Posterior vena cava (tissue), 2 donors: ENCODE measurements at regions not wholly inside any gene's neighbourhood (a gene's known extent, or its start where the extent isn't known, plus 50 kb on each side); places are given as distances from the start of the nearest gene placed in this dataset.
A peak's percentile ranks its signal among the peaks of the same experiment; 100 is the strongest.
"Not testable (repeated sequence)": the region's sequence is repeated elsewhere in the genome, so short reads cannot be mapped to it uniquely, and the experiment has no call there.

Experiments used
- DNase-seq: peaks from one replicate; pipeline ENCODE4 v3.0.0-alpha.2; 2020; ENCODE audit warnings: low spot score
- intact Hi-C, 2 donors: fragments of 100-400 bp; cut with DNase I; formaldehyde crosslinking; loops; one replicate each; pipeline versions ENCODE4 v1.14.1 to v1.14.2; 2022 to 2023
- donor health status: DM: yes; HTN: yes; CAD: no.
- donor health status: DM: yes; HTN: yes; CAD: no.

DNA sequence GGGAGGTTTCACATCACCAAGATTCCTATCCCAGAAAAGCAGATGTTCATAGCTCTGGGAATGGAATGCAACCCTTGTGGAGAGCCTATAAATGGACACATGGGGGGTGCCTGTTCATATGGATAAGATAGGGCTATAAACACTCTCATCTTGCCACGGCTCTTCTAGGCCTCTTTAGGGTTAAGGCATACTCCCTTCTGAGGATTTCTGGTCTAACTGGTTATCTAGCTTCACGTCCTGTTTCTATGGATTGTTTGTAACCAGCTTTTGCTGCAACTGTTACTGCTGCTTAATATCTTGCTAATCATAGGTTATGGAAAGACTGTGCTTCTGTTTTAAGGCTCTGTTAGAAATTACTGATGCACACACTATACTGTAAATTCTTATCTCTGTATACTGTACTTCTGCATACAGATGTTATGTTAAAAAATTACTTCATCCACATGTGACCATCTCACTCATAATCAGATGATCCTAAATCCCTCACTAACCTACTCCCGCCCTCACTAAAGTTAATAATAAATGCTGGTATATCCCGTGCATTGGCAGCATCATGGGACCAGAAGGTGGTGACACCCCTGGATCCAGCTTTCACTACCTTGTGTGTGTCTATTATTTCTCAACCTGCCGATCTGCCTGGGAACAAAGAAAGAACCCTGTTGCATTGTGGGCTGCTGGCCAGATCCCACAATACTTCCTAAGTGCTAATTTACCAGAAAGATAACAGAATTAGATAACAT lies 68.7 kb downstream of the PRKAB2 start:
- intact Hi-C loops, DNase-seq: not testable (repeated sequence)

DNA sequence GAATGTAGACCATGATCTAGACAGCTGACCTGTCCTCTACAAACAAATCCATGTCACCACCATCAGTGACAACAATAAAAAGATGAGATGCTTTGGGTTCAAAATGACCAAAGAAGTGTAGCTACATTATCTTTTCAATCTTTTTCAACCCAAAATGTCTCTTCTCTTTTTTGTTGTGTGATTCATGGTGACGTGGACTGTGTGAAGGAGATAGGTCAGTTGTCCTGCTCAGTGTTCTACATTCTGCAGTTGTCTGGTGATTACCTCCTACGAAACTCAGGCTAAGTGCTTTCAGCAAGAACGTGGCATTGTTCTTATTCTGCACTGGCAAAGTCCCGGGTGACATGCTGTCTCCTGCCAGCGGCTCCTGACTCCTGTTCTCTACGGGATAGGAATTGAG lies 73.1 kb downstream of the PRKAB2 start:
- no peak for DNase-seq
- intact Hi-C loops = no loop called here

DNA sequence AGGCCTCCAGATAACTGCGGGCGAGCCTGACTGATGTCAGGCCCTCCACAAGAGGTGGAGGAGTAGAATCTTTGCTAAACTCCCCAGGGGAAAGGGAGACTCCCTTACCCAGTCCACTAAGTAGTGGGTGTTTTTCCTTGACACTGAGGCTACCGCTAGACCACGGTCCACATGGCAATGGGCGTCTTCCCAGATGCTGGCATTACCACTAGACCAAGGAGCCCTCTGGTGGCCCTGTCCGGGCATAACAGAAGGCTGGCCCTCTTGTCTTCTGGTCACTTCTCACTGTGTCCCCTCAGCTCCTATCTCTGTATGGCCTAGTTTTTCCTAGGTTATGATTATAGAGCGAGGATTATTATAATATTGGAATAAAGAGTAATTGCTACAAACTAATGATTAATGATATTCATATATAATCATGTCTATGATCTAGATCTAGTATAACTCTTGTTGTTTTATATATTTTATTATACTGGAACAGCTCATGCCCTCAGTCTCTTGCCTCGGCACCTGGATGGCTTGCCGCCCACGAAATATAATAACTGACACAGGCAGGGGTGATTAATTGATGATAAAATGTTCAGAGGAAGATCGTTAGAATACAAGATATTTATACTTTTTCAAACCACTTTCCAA lies 73.8 kb downstream of the PRKAB2 start:
- intact Hi-C loops, DNase-seq: not testable (repeated sequence)

DNA sequence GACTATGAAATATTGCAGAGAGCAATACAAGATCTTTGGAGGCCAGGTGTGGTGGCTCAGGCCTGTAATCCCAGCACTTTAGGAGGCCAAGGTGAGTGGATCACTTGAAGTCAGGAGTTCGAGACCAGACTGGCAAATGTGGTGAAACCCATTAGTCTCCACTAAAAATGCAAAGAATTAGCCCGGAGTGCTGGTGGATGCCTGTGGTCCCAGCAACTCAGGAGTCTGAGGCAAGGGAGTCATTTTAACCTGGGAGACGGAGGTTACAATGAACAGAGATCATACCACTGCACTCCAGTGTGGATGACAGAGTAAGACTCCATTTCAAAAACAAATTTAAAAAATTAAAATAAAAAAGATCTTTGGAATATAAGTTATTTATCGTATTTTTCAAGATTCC lies 76.6 kb downstream of the PRKAB2 start:
- DNase-seq = no peak
- intact Hi-C loops = no loop called here

DNA sequence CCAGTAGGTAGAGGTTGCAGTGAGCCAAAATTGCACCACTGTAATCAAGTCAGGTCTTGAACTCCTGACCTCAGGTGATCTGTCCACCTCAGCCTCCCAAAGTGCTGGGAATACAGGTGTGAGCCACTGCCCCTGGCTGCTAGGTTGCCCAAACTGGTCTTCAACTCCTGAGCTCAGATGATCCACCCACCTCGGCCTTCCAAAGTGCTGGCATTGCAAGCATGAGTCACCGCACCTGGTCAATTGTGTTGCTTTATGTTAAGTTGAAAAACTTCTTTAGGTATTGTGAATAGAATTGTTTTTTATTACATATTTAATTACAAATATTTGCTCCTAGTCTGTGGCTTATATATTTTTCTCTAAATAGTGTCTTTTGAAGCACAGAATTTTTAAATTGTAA lies 80.5 kb downstream of the PRKAB2 start:
- intact Hi-C loops = no loop called here
- DNase-seq = no peak

DNA sequence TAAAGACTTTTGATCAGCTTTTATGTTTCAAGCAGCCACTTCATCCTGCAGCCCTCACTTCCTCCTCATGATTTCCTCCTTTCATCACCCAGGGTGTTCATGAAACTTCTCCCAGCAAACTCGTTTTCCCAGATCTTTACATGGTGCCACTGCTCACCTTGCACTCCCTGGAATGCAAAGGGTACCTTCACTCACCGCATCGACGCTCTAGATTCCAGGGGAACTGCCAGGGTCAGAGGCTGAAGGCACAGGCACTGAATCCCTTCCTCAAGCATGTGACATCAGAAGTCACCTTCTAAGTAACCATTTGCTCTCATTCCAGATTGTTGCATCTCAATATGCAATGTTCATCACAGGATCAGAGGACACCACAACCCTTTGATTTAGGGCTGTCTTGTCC lies 82.8 kb downstream of the PRKAB2 start:
- no peak for DNase-seq
- intact Hi-C loops = loop anchor here in 1 of 2 donors (5.0 kb wide), 1 partner anchor 153 kb away; the partner anchor contains the start of gene CHD1L

DNA sequence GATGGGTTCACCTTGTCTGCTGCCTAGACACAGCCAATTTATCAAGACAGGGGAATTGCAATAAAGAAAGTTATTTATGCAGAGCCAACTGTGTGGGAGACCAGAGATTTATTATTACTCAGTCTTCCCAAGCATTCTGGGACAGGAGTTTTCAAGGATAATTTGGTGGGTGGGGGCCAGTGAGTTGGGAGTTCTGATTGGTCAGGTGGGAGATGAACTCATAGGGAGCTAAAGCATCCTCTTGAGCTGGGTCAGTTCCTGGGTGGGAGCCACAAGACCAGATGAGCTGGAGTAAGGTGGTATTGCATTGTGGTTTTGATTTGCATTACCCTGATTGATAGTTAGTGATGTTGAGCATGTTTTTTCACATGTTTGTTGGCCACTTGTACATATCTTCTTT lies 86.1 kb downstream of the PRKAB2 start:
- intact Hi-C loops = loop anchor here in 1 of 2 donors (5.0 kb wide), 1 partner anchor 156 kb away; the partner anchor contains the start of gene CHD1L
- no peak for DNase-seq

DNA sequence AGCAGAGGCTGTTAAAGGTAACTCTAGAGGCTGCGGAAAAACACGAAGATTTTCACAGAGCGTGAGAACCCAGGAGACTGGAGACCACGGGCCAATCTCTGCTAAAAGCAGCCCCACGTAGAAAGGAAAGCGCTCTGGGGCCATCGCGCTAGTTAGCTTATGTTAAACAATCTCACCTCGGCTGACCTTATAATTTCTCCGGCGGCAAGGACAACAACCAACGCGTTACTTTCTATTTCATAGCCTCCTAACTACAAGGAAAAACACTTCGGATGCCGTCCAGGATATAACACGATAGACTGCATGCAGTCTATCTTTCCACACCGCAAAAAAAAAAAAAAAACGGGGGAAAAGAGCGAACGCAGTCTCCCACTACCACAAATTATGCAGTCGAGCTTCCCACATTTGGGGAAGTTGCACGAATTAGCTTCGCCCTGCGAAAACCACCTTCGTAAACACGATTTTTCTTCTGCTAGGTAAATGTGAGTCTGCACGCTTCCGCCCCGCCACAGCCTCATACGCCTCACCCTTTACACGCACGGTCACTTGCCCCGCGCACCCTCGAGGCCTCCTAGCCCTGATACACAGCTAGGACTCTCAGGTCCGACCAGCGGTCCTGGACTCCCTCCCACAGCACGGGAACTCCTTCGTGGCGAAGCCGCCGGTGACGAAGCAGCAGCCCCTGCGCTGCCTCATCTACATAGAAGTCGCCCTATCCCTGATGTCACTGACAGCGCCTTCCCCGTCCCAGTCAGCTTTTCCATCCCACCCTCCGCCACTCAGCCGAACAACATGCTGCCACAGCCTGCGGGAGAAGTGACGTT lies 87.8 kb downstream of the PRKAB2 start:
- intact Hi-C loops = loop anchor here in 1 of 2 donors (5.0 kb wide), 1 partner anchor 158 kb away; the partner anchor contains the start of gene CHD1L
- DNase-seq = peak; percentile 92

DNA sequence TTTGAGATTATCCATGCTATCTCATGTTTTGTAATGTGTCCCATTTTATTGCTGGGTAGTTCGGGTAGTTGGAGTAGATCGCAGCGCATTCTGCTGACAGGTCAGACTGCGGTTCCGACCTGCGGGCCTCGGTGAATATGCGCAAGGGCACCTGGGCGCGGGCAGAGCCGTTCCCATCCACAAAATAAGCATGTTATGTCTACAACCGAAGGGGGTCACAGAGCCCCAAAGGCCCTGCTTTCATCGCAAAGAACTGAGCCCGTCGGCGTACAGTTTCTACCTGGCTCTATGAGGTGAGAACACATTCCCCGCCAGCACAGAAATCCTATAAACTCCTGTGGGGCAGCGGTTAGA lies 88.4 kb downstream of the PRKAB2 start:
- no peak for DNase-seq
- intact Hi-C loops = no loop called here

DNA sequence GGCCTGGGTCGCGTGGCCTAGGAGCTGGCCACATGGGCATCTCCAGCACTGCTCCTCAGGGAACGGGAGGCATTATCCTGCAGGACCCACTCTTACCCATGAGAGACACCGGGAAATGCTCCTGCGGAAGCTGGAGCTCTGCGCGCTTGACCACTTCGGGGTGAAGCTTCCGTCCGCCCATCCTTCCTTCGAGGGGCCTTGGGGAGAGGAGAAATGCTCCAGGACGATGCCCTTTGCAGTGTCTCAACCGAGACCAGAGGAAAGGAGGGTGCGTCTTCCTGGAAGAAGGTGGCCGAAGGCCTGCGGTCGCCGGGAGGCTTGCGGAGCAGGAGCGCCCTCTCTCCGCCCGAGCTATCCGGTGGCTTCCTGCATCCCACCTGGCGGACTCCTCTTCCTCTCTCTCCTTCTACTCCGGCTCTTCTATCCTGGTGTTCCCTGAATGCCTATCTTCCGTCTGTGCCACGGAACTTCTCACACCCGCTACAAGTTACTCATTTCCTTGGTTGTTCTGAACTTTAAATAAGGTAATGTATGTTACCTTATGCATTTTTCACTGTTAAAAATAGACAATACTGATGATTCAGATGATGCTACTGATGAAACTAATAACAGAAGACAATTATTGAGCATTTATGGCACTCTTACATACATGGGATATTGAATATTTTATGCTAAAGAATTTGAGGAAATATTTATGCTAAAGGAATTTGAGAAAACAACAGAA lies 91.4 kb downstream of the PRKAB2 start:
- intact Hi-C loops = no loop called here
- DNase-seq = no peak

DNA sequence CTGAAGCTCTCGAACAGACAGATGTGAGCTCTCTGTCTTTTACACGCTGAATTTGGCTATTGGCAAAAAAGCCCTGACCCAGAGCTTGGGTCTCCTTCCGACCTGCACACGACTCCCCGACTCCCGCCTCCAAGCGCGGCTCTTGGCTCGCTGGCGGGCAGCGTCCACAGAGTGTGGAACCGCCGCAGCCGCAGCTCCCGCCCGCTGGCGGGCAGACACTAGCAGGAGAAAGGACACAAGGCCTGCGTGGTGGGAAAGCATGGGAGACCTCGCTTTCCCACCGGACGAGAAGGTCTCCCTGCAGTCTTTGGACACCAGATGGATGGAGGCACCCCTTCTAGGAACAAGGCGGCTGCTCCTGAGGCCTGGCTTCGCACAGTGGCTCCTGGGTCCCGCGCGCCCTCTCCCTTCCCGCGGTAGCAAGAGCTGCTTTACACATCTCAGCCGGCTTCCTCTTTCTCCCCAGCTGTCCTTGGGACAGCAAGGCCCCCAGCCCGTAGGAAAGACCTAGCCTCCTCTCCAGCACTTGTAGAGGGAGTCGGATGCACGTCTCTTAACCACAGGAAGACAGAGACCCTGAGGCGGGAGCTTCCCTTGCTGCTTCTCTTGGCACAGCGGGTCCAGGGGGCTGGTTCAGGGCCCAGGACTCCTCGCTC lies 92.1 kb downstream of the PRKAB2 start:
- intact Hi-C loops = no loop called here
- peak; percentile 77 for DNase-seq

DNA sequence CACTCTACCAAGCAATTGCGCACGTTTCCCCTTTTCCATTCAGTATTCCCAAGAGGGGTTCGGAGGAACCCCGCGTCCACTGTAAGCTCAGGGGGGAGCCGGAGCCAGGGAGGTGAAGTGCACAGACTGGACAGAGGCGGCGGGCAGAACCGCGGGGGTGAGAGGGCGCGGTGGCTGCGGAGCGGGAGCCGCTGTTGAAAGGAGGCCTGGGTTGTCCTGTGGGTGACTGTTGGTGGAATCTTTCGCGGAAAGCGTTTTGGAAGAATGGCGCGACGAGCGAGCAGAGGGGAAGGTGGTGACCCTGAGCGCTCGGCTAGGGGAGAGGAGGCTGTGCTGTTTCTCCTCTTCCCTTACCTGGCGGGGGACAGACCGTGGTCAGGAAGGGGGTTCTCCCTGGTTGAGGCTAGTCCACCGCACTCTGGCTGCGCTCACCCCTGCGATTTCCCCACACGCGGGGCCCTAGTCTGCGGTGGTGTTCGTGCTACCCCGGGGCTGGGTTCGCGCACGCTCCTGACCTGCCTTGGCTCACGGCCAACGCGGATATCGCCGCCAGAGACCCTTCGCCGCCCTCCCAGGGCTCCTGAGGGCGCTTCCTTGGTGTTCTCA lies 92.8 kb downstream of the PRKAB2 start:
- intact Hi-C loops = no loop called here
- DNase-seq = peak; percentile 75

DNA sequence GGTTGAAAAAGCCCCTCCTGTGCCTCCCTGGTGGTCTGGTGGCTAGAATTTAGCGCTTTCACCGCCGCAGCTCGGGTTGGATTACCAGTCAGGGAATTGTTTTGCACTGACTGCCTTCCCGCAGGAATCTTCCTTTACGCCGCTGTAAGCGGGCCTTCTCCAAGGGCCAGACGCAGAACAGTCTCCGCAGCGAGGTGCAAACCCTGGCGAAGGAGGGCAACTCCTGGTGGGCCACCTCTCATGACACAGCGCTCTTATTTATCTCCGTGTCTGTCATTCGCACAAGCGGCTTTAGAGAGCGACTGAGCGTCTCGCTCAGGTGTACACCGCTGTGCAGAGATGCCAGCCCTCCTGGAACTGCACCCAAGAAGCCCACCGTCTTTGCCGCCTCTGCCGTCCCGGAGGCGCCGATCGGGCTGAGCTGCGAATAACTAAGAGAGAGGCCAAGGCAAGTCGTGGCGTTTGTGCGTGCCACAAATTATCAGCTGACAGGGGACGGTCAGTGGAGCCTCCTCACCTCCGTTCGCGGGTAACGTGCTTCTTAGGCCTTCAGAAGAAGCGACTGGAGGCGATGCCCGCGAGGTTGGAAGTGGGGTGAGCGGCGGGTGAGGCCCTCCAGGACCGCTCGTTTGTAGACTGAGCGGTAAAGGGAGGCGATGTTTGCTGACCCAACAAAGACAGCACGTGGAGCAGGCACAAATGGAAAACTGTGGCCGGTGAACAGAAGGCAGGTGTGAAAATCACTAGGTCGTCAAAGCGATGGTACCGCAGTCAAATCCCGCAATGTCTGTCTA lies 93.5 kb downstream of the PRKAB2 start:
- intact Hi-C loops = no loop called here
- peak; percentile 56 for DNase-seq

DNA sequence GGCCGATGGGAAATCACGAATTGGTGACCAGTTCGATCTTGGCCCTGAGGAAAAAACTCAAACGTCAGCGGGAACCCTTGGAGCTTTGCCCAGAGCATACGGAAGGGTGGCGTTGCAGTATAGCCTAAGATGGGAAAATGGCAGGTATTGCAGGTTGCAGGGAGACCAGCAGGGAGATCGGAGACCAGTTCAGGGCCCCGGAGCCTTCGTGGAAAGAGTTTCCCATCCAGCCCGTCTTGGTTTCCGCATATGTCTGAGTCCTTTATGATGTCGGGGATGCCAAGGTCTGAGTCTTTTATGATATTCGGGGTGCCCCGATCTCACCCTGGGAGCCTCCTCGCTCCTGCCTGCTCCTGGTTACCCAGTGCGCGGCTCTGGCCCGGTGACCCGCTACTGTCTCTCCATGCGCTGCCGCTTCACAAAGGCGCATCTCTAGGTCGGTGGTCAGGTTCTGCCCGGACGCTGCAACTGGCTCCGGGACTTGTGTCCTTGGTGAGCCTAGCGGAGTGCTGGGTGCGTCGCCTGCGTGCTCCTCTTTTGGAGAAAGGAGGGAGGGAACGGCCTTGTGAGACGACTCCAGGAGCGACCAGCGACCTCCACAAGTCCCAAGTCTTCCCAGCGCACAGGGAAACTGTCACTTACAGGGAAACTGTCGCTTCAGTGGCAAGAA lies 94.2 kb downstream of the PRKAB2 start:
- no peak for DNase-seq
- intact Hi-C loops = no loop called here

DNA sequence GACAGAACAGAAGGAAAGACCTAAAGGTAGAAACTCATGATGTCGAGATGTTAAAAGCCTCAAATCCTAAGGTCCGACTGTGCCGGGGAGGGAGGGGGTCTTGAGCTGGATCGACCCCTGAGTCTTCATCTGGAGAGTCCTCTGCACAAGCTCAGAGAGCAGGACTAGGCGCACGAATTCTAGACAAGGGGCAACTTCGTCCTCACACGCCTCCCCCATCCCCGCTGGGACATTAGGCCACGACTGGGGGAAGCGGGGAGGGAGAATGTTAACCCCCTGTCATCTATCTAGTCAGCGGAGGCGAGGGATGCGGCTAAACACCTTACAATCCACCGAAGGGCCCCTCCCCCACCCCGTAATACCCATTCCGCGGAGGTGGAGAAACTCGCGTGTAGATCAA lies 94.7 kb downstream of the PRKAB2 start:
- intact Hi-C loops = no loop called here
- no peak for DNase-seq

DNA sequence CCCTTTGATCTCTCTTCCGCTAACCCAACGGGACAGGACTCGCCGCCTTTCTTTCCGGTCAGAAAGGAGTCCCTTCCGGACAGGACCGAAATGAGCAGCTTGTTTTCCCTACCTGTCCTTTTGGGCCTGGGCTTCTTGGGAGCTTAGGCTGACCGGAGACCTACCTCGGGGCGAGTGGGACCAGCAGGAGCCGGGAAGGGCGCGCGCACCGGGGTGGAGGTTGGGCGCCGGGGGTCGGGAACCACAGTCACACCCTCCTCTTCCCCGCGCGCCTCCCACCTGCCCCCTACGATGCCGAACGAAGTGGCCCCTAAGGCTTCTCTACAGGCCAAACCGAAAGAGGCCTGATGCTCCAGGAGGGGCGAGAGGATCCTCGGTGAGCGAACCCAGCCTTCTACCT lies 95.2 kb downstream of the PRKAB2 start:
- no peak for DNase-seq
- intact Hi-C loops = no loop called here

DNA sequence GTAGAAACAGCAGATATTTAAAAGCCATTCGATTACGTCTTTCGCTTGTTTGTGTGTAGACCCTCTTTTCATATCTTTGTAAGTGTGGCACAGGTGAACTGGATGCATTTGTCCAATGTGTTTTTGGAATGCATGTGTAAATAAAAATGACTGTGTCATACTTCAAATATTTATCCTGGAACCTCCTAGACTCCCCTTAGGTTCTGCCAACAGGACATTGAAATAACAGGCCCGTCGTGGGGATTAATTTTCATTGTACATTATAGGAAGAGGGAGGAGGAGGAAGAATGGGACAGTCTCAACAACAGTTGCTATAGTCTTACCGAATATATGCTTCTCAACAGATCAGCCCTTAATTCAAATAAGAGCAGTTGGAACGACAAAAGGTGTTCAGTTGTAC lies 95.8 kb downstream of the PRKAB2 start:
- intact Hi-C loops = no loop called here

More for the DNA sequence above, 95.8 kb downstream of the PRKAB2 start:
- DNase-seq = no peak
